ENCODE measurements at regions not wholly inside any gene's neighbourhood (a gene's known extent, or its start where the extent isn't known, plus 50 kb on each side); places are given as distances from the start of the nearest gene placed in this dataset.

DNA sequence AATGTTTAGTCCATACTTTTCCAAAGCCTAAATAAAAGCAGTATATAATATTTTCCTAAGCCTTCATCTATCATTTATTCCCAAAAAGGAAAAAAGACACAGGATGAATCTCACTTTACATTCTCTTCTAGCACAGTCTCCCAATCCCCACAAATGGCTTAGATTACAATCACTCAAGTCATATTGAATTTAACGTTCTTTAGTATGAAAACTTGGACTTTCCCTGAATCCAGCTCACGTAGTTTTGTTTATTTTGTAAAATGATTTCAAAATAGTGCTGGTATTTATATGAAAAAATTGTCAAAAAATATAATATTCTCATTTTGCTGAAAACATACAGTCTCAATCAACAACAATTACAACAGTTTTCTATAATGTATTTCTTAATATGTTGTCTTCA is 137.7 kb upstream of the CCDC150 start:
- FAIRE-seq (no peak), DNase-seq (ENCODE audit: low read depth) (no peak)

DNA sequence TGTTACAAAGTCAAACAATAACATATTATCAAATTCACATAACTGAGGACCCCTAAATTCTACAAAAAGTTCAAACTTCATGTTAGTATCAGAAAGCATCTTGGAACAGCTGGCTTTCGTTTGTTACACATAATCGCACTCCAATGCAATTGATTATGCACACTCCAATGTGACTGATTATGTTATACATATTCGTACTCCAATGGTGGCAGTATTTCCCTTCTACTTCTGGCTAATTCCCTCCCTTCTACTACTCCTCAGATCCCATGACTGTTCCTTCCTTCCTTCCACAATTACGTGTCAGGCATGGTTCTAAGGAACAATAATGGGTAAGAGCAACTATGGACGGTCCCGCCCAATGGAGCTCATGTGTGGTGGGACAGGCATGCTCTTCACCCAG is 137.1 kb upstream of the CCDC150 start:
- Mint-ChIP-seq H3K9me3 (ENCODE audit: unreplicated experiment) (peaks cover 3% of the 10 kb centered on the region), H3K4me1 (ENCODE audit: low read depth, unreplicated experiment) (peaks cover 4% of the 10 kb centered on the region), H3K27ac (ENCODE audit: unreplicated experiment) (no peak overlapping the region), H3K36me3 (ENCODE audit: low read depth, unreplicated experiment) (no peaks in the 10 kb centered on the region), H3K4me3 (ENCODE audit: unreplicated experiment) (no peak overlapping the region), H3K27me3 (ENCODE audit: low read depth, unreplicated experiment) (no peaks in the 10 kb centered on the region)
- FAIRE-seq (no peak), DNase-seq (ENCODE audit: low read depth) (no peak)
- Histone ChIP-seq H3K4me3 (ENCODE audit: insufficient read depth, low read depth, low read length) (no peak overlapping the region), H4K20me1 (ENCODE audit: insufficient read depth, low read length) (no peaks in the 10 kb centered on the region), H3K4me1 (ENCODE audit: insufficient read depth, low read length) (no peaks in the 10 kb centered on the region), H2AFZ (ENCODE audit: low read depth, low read length) (no peak overlapping the region), H3K79me2 (ENCODE audit: insufficient read depth, low read length) (no peaks in the 10 kb centered on the region), H3K27me3 (ENCODE audit: insufficient read depth, low read length) (no peaks in the 10 kb centered on the region), H3K27ac (ENCODE audit: low read depth, low read length) (no peak overlapping the region), H3K9me3 (ENCODE audit: insufficient read depth, low read depth, low read length) (no peaks in the 10 kb centered on the region), H3K9ac (ENCODE audit: low read length) (no peak overlapping the region), H3K36me3 (ENCODE audit: insufficient read depth, low read length) (no peaks in the 10 kb centered on the region), H3K4me2 (ENCODE audit: low read length) (no peak overlapping the region)
- TF ChIP-seq, protein P1, sequence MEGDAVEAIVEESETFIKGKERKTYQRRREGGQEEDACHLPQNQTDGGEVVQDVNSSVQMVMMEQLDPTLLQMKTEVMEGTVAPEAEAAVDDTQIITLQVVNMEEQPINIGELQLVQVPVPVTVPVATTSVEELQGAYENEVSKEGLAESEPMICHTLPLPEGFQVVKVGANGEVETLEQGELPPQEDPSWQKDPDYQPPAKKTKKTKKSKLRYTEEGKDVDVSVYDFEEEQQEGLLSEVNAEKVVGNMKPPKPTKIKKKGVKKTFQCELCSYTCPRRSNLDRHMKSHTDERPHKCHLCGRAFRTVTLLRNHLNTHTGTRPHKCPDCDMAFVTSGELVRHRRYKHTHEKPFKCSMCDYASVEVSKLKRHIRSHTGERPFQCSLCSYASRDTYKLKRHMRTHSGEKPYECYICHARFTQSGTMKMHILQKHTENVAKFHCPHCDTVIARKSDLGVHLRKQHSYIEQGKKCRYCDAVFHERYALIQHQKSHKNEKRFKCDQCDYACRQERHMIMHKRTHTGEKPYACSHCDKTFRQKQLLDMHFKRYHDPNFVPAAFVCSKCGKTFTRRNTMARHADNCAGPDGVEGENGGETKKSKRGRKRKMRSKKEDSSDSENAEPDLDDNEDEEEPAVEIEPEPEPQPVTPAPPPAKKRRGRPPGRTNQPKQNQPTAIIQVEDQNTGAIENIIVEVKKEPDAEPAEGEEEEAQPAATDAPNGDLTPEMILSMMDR (IDR thresholded peaks at IDR 0.05; ENCODE audit: insufficient read depth, low read depth, low read length), result no peak
- TF ChIP-seq EZH2 (IDR thresholded peaks at IDR 0.05; ENCODE audit: insufficient read depth, low read length), result no peak

More for the DNA sequence above, 137.7 kb upstream of the CCDC150 start:
- no peaks in the 10 kb centered on the region for H3K36me3 Mint-ChIP-seq (ENCODE audit: low read depth, unreplicated experiment)
- peaks cover 3% of the 10 kb centered on the region for H3K9me3 Mint-ChIP-seq (ENCODE audit: unreplicated experiment)
- no peaks in the 10 kb centered on the region for H3K79me2 ChIP-seq (ENCODE audit: insufficient read depth, low read length)
- H3K9ac ChIP-seq (ENCODE audit: low read length), result no peak overlapping the region
- no peaks in the 10 kb centered on the region for H3K36me3 ChIP-seq (ENCODE audit: insufficient read depth, low read length)
- H4K20me1 ChIP-seq (ENCODE audit: insufficient read depth, low read length), result no peaks in the 10 kb centered on the region
- H3K4me2 ChIP-seq (ENCODE audit: low read length), result no peak overlapping the region
- H3K9me3 ChIP-seq (ENCODE audit: insufficient read depth, low read depth, low read length), result no peaks in the 10 kb centered on the region
- H3K4me3 Mint-ChIP-seq (ENCODE audit: unreplicated experiment), result no peak overlapping the region
- H3K27me3 Mint-ChIP-seq (ENCODE audit: low read depth, unreplicated experiment), result no peaks in the 10 kb centered on the region
- H3K4me1 ChIP-seq (ENCODE audit: insufficient read depth, low read length), result no peaks in the 10 kb centered on the region
- no peak overlapping the region for H3K27ac Mint-ChIP-seq (ENCODE audit: unreplicated experiment)
- H3K27me3 ChIP-seq (ENCODE audit: insufficient read depth, low read length), result no peaks in the 10 kb centered on the region
- H3K4me3 ChIP-seq (ENCODE audit: insufficient read depth, low read depth, low read length), result no peak overlapping the region
- H2AFZ ChIP-seq (ENCODE audit: low read depth, low read length), result no peak overlapping the region
- no peak overlapping the region for H3K27ac ChIP-seq (ENCODE audit: low read depth, low read length)
- TF ChIP-seq, protein P1 (IDR thresholded peaks at IDR 0.05; ENCODE audit: insufficient read depth, low read depth, low read length), result no peak
- TF ChIP-seq EZH2 (IDR thresholded peaks at IDR 0.05; ENCODE audit: insufficient read depth, low read length), result no peak
- H3K4me1 Mint-ChIP-seq (ENCODE audit: low read depth, unreplicated experiment), result peaks cover 4% of the 10 kb centered on the region

DNA sequence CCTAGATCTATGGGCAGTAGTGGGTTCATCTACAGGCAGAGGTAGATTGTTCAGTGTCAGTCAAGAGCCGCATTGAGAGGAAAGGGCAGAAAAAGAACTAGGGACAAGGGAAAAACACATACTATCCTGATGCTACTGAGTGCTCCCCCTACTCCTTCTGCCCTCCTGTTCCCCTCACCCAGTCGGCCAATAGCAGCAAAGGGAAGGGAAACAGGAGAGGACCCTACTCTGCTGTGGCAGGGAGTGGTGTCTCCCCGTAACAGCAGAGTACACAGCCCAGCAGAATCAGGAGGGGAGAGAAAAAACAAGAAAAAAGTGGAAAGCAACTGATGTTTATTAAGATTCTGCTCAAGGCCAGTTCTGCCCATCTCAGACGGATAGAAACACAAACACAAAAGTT is 136.1 kb upstream of the CCDC150 start:
- Histone ChIP-seq H3K79me2 (ENCODE audit: insufficient read depth, low read length) (no peaks in the 10 kb centered on the region), H3K9ac (ENCODE audit: low read length) (no peak overlapping the region), H3K36me3 (ENCODE audit: insufficient read depth, low read length) (no peaks in the 10 kb centered on the region), H3K4me2 (ENCODE audit: low read length) (no peak overlapping the region), H4K20me1 (ENCODE audit: insufficient read depth, low read length) (no peaks in the 10 kb centered on the region), H3K27me3 (ENCODE audit: insufficient read depth, low read length) (no peaks in the 10 kb centered on the region), H3K9me3 (ENCODE audit: insufficient read depth, low read depth, low read length) (no peaks in the 10 kb centered on the region), H3K27ac (ENCODE audit: low read depth, low read length) (no peak overlapping the region), H2AFZ (ENCODE audit: low read depth, low read length) (no peak overlapping the region), H3K4me3 (ENCODE audit: insufficient read depth, low read depth, low read length) (no peak overlapping the region), H3K4me1 (ENCODE audit: insufficient read depth, low read length) (no peaks in the 10 kb centered on the region)
- H3K27me3 Mint-ChIP-seq (ENCODE audit: low read depth, unreplicated experiment), result no peaks in the 10 kb centered on the region
- no peak for DNase-seq (ENCODE audit: low read depth)
- no peak overlapping the region for H3K4me3 Mint-ChIP-seq (ENCODE audit: unreplicated experiment)
- no peak for FAIRE-seq
- H3K9me3 Mint-ChIP-seq (ENCODE audit: unreplicated experiment), result no peaks in the 10 kb centered on the region
- peaks cover 4% of the 10 kb centered on the region for H3K4me1 Mint-ChIP-seq (ENCODE audit: low read depth, unreplicated experiment)
- H3K36me3 Mint-ChIP-seq (ENCODE audit: low read depth, unreplicated experiment), result no peaks in the 10 kb centered on the region
- no peak overlapping the region for H3K27ac Mint-ChIP-seq (ENCODE audit: unreplicated experiment)
- TF ChIP-seq, protein P1 (IDR thresholded peaks at IDR 0.05; ENCODE audit: insufficient read depth, low read depth, low read length), result no peak
- TF ChIP-seq EZH2 (IDR thresholded peaks at IDR 0.05; ENCODE audit: insufficient read depth, low read length), result no peak
